SKM-1 (cell line): ENCODE measurements at regions not wholly inside any gene's neighbourhood (a gene's known extent, or its start where the extent isn't known, plus 50 kb on each side); places are given as distances from the start of the nearest gene placed in this dataset.
"Not testable (repeated sequence)": the region's sequence is repeated elsewhere in the genome, so short reads cannot be mapped to it uniquely, and the experiment has no call there.

ENCODE experiments used
- DNase-seq: peaks from one replicate; lab custom pipeline; 2025; ENCODE audit not compliant: unreplicated experiment; lab: John Stamatoyannopoulos, UW

- DNase-seq = no peak
Measured at GRCh38 chr11:104704888-104705287, 193.4 kb downstream of the CASP12 start.

DNA sequence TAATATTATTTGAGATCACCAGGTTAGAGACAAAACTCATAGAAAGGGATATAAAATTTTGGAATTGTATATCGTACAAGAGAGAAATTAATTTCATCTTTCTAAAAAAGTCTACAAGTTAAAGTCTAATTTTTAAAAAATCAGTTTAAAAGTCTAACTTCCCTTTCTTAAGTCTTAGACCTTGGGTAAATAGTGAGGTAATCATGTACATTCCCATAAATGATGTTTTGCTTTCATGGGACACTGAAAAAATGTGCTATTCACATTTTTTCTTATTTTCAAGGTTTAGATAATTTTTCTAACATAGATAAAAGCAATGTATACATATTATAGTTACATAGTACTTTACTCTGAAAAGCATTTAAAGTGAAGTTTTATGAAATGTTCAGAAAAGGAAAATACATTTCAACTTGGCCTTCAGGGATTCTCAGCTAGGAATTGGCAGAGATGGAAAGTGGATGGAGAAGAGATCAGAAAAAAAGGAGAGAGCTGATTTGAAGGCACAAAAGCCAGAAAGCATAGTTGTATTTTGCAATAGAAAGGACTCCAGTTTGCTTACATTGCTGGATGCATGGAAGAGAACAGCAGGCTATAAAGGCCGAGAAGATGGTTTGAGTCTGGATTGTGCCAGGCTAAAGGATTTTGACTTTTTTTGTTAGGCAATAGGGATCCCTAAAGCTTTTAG is 194.0 kb downstream of the CASP12 start:
- DNase-seq = no peak

GRCh38 chr11:104700609-104701008 is 197.7 kb downstream of the CASP12 start:
- no peak for DNase-seq

DNA sequence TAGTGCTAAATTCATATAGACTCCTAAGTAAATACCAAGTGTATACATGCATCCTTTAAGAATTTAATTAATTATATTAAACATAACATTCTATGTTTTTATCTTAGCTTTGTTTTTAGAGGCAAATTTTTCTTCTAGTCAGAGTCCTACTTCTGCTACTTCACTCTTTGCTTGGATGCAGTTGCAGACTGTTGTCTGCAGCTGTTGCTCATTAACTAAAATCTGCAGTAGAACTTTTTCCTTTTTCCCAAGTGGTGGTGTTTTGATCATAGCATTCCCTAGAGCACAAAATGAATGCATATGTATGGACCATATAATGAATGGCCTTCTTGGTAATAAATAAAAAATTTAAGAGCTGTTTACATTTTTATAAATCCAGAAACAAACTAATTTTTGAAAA is 198.3 kb downstream of the CASP12 start:
- DNase-seq = no peak

DNA sequence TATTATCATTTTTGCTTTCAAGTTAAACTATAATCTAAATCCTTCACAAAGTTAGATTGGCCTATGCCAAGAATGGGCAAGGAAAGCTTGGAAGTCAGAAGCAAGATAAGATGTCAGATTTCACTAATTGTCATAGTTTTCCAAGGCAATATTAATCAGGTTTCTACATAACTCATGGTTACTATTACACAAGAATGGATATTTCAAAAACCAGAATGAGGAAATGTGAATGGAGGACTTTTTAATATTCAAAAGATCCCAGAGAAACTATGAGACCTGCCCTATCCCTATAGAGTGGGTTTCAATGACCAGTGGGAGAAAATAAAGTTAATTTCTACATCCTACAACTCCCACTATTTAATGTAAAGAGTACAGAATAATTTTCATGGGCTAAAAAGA is 203.2 kb downstream of the CASP12 start:
- DNase-seq = no peak

- DNase-seq = no peak
Measured at GRCh38 chr11:104694259-104695064, 203.8 kb downstream of the CASP12 start.

DNA sequence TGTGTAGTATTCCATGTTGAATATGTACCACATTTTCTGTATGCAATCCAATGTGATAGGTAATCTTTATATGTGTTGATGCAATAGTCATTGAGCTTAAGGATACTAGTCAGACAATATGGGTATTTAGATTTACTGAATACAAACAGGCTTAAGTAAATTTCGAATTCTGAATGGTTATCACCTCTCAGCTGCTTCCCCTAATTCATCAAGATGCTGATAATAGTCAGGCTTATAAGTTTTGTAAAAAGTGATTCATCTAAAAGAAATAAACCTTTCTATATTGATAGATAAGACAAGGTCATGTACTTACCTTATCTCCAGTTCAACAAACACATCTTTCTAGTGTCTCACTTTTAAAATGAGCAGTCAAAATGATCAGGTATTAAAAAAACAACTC is 205.5 kb downstream of the CASP12 start:
- no peak for DNase-seq

DNA sequence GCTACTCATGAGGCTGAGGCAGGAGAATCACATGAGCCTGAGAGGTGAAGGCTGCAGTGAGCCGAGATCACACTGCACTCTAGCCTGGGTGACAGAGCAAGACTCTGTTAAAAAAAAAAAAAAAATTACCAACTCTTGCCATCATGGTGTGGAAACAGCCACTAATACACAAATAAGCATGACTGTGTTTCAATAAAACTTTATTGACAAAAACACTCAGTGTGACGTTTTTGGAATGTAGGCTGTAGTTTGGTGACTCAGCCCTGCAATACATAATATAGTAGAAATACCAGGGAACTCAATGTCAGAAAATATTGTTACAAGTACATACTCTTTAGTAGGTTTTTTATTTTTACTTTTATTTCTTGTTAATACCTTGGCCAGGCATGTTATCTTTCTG is 207.1 kb downstream of the CASP12 start:
- DNase-seq = no peak

DNA sequence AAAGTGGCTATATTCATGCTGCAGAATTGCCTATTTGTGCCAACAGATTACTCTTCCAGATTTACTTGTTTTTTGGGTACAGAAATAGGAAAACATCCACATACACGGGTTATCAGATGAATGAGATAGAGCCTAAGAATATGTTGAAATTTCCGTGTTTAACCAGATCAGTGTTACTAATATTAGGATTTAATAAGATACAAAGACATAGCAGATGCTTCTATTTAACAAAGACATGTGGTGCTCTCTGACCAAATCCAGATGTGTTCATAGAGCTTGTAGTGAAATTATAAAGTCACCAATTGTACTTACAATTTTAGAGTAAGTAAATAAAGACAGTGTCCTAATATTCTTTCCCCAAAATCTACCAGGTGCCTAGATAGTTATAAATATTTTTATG is 208.0 kb downstream of the CASP12 start:
- no peak for DNase-seq

DNA sequence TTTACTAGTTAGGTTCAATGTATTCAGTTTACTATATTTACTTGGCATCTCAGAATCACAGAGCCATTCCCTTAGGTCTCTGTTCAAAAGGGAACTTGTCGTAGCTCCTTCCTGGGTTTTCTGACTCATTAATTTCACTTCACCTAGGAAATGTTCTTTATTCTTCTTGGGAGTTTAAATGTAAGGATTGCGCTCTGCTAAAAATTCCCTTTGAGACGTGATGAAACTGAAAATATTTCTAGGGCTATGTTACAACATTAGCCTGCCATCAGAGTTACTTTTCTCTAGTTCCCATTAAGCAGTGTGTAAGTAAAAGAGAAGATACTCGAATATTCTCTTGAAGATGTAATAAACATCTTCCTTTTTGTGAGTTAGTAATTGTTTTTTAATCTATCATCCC is 209.5 kb downstream of the CASP12 start:
- DNase-seq = no peak

DNA sequence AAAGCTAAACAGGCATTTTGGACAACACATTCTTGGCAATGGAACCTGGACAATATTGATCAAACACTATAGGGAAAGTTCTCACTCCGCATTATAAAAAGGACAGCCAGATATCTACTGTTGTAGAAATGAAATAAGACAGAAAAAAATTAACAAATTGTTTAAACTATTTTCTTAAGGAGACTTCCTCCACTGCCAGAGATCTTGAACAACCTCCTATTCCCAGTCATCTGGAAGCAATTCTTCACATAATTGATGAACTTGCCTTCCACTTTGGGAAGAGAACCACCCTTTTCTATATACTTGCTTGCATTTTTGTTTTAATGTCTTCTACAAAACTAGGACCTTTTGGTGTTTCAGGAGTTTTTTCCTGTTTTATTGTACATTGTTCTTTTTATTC is 216.1 kb downstream of the CASP12 start:
- DNase-seq = no peak

DNA sequence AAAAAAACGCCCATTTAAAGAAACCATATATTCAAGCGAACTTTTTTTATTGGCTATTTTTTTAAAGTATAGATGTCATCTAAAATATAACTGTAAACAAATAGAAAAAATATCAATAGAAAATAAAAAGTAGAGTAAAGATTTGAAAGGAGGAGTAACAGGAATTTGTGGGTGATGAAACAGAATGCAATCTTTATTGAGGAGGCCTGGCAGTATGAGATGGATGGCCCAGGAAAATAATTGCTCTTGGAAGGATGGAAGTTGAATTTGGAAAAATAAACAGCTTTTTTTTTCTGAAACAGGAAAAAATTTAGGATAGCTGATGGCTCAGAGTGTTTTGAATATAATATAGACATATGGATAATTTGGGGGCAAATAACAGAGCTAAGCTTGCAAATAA is 219.0 kb downstream of the CASP12 start:
- DNase-seq = no peak

DNA sequence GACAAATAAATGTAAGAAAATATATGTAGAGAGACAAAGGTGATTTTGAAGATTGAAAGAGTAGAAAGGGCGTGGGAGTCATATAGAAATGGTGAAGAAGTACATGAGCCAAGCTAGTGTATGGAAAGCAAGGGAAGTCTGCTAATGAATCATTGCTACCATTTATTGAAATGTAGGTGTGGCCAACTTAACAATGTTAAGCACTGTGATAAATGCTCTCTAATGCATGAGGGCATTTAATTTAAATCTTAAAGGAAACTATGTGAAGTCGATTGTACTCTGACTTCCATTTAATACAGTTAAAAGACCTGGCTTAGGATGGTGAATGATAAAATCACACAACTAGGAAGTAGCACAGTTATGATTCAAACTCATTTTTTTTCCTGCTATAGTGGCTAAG is 219.9 kb downstream of the CASP12 start:
- DNase-seq = no peak

- DNase-seq = not testable (repeated sequence)
Measured at GRCh38 chr11:104677069-104677468, 221.2 kb downstream of the CASP12 start.

- DNase-seq = no peak
Measured at GRCh38 chr11:104672897-104673296, 225.4 kb downstream of the CASP12 start.

DNA sequence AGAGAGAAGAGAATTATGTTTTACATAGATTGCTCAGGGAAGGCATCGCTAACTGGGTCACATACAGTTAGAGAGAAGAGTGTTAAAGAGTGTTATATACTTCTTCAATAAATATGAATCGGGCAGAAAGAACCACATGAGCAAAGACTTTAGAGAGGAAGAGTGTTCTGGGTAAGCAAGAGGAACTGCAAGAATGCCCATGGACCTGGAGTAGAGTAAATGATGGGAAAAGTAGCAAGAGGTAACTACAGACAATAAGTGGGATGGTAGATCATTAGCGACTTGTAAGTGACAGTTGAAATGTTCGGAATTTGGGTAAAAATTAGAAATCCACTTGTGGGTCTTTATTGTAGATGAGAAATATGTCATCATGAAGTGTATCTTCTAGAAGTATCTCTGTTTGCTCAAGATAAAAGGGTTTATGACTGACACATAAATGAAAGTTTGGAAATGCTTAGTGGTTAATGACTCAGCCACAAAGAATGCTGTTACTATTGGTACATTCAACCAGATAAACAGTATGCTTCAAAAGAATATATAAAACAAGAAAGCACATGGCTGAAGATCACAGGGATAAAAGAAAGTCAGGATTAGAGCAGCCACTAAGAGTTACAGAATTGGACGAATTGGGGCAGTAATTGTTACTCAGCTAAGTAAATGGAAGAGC is 229.3 kb downstream of the CASP12 start:
- DNase-seq = peak; percentile 3

DNA sequence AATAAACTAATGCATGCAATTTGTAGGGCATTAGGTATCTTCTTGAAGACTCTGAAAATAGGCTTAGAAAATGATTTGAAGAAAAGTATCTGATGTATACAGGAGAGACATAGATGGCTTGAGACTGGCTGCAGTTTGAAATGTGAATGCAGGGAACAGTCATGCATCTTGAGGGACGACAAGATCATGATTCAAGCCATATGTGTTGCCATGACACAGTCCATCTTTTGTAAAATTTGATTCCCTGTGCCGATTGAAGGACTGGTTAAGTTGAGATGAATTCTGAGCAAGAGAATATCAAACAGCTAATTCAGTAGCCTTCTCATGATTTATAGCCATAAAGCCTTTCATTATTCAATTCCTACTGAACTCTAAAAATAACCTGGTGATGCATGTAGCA is 231.6 kb downstream of the CASP12 start:
- DNase-seq = no peak

DNA sequence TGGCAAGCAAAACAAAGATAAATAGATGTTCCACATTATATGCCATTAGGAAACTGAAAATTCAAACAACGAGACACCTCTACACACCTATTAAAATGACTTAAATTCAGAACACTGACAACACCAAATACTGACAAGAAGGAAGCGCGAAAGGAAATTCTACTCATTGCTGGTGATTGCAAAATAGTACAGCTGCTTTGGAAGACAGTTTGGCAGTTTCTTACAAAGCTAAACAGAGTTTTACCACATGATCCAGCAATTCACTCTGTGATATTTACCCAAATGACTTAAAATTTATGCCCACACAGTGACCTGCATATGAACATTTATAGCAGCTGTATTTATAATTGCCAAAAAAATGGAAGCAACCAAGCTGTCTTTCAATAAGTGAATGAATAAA is 232.6 kb downstream of the CASP12 start:
- DNase-seq = peak; percentile 7

- no peak for DNase-seq
Measured at GRCh38 chr11:104663190-104664140, 234.8 kb downstream of the CASP12 start.

- DNase-seq = no peak
Measured at GRCh38 chr11:104661901-104662300, 236.4 kb downstream of the CASP12 start.

DNA sequence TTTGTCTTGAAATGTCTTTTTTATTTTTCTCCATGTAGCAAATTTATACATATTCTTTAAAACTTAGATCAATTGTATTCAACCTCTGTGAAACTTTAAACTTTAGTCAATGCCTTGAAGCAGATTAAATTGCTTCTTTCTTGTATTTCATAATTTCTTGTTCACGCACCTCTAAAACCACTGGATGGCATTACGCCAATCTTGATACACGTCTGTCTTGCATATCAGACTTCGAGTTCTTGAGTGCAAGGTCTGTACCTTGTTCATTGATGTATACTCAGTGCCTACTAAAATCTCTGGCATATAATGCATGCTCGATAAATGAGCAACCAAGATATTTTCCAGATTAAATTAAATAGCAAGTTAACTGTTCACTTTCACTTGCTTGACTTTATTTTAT is 236.8 kb downstream of the CASP12 start:
- no peak for DNase-seq
